GM19468 (cell line): ENCODE measurements at regions not wholly inside any gene's neighbourhood (a gene's known extent, or its start where the extent isn't known, plus 50 kb on each side); places are given as distances from the start of the nearest gene placed in this dataset.

Experiments used
- ATAC-seq: cut with Tn5 transposase; IDR thresholded peaks from one replicate; pipeline ENCODE4 v1.9.1; 2021; ENCODE audit warnings: mild to moderate bottlenecking, moderate library complexity, moderate number of reproducible peaks; ENCODE audit not compliant: unreplicated experiment; ENCODE audit errors: extremely low read depth

GRCh38 chr2:23106242-23106785 lies 278.7 kb upstream of the KLHL29 start:
- no peak for ATAC-seq

- ATAC-seq, result no peak
Measured at GRCh38 chr2:23107327-23107941, 277.5 kb upstream of the KLHL29 start.

DNA sequence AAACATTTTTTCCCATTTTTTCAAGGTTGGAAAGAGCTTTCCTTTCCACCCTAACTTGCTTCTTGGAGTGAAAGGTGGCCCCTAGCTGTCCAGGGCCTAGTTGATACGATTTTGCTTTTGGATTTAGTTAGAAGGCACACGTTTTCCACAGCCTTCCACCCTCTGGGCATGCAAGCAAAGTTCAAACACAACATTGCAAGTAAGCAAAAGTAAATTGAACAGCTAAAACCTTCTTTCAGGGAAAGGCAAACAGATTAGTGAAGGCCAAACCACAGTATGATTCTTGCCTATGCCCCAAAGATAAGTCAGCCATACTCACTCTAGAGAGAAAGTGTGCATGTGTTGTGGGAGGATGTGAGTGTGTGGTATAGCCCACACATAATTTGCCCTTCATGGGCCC lies 273.7 kb upstream of the KLHL29 start:
- ATAC-seq, result no peak

DNA sequence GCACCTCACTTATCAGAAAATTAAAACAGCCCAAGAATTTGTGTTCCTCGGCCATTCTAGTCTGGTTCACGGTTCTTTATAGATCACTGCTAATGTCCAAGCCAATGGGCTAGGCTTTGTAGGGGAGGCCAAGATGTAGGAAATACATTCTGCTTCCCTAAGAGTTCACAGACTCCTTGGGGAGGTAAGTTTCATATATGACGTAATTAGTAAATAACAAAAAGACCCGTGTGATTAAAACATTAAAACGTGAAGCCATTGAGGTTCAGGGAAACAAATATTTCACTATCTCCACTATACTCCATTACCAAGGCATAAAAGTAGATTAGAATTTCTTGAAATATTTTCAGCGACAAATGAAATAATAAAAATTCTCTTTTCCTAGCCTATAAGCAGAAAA lies 272.5 kb upstream of the KLHL29 start:
- ATAC-seq, result no peak

- no peak for ATAC-seq
Measured at GRCh38 chr2:23114299-23114698, 270.7 kb upstream of the KLHL29 start.

DNA sequence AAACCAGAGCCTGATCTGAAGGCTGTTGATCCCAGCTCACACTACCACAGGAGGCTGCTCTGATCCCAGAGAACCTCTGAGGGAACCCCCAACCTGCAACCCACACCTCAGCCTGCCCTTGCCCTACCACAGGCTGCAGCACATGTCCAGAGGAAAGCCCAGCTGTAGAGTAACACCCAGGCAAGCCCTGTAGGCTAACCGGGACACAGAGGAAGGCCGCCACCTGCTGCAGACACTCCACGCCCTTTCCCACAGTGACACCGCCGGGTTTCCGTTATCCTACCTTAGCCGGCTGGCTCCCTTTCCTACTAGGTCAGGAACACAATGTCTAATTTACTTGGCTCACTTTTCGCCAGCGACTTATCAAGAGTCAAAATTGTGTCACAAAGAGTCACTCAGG lies 266.7 kb upstream of the KLHL29 start:
- no peak for ATAC-seq

GRCh38 chr2:23118894-23119293 lies 266.1 kb upstream of the KLHL29 start:
- ATAC-seq, result no peak

DNA sequence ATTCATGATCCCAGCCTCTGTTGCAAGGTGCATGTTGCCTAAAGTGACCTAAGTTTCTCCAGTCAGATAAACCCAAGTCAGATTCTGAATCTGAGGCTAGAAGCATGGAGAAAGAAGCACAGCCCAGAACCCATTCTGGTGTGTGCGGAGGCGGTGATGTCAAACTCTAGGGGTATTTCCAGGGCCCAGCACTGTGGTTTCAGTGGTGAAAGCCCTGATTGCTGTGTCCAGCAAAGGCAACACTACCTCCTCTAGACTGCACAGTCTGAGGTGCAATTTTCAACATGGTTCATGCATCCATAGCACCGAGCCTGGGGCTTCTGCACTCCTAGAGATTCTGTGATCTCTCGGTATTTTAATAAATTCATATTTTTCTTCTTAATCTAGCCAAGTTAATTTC lies 264.8 kb upstream of the KLHL29 start:
- ATAC-seq, result no peak

DNA sequence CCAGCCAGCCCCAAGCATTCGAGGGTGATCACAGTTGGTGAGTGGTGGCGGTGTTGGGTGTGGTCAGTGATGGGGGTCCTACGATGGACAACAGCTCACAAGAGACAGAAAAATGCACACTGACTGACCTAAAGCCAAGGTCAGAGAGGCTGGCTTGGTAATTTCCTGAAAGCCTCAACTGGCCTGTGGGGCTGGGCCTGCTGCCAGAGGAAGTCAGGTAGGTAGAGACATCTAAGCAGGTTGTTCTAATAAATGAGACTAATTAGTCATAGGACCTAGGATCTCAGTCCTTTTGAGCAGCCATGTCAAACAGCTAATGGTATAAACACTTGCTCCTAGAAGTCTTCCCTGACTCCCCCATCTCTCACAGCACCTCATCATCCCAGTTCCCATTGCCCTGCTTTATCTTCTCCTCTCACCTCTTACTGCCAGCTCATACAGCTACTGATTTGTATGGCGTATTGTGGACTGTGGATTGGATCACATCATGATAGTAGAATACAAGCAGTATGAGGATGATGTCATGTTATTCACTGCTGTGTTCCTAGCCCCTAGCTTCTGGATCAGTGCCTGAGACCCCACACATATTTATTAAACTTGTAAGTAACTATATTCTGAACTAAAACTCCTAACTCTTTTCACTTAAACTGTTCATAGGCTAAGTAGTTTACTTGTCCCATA lies 262.9 kb upstream of the KLHL29 start:
- ATAC-seq, result no peak

DNA sequence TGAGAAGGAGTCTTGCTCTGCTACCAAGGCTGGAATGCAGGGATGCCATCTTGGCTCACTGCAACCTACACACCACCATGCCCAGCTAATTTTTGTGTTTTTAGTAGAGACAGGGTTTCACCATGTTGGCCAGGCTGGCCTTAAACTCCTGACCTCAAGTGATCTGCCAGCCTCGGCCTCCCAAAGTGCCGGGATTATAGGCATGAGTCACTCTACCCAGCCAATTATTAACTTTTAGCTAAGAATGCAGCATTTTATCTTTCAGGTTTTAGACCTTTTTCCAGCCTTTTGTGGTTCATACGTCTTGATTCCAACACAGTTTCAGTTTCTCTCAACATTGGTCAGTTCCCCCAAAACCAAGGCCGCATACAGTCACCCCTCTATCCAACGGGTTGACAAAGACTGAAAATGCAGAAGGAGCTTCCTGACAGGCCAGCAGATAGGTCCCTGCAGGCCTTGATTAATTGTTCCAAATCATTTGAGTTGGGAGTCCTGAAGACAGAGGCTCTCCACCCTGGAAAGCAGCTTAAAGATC lies 262.2 kb upstream of the KLHL29 start:
- ATAC-seq, result no peak

GRCh38 chr2:23123686-23124085 lies 261.3 kb upstream of the KLHL29 start:
- ATAC-seq, result no peak

DNA sequence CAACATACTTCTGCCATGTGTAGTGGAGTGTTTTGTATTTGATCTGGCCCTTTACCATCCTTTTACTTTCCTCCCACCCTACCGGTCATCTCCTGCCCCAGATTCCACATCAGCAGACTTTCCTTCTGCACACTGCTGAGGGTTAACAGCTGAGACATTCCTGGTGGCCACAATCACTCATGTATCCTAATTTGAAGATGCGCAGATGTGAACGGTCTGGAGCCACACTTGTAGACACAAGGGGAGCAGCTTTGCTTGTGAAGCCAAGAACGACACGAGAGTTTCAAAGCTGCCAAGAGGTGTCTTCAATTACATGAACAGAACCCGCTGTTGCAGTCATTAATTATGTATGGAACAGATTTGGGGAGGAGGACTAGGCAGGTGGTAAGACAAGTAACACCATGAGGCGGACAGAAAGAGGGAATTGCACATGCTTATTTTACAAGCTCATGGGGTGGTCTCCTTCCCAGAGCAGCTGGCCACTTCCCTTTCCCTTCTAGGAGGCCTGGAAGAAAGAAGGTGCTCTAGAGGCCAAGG lies 260.7 kb upstream of the KLHL29 start:
- ATAC-seq, result no peak

DNA sequence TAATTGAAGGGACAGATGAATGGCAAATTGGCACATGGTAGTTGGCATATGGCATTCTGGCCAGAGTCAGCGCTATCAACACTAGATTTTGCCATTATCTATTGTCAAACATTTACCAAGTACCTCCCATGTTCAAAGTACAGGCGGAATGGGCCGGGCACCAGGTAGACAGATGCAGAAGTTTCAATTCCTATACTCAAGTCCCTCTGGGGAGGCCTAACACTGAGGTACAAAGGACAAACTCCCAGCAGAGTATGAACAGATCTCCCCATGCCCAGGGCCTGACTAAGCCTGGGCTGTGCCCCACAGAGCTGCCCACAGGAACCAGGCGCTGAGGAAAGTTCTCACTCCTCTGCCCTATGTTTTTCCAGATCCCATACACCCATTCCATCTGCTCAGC lies 257.5 kb upstream of the KLHL29 start:
- no peak for ATAC-seq

DNA sequence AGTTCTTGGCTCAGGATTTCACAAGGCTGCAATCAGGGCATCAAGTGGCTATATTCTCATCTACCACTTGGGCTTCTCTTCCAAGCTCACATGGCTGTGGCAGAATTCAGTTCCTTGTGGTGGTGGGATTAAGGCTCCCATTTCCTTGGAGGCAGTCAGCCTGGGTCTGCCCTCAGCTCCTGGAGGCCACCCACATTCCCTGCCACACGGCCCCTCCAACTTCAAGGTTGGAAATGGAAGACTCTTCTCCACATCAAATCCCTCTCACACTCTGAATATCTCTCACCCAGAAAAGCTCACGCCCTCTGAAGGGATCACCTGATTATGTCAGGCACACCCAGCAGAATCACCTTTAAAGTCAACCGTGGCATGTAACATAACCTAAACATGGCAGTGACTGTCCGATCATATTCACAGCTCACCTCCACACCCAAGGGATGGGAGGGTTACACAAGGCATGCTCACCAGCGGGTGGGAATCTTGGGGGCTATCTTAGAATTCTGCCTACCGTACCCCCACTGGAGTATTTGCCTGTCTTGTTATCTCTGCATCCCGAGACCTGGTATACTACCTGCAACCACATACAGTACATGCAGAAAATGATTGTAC lies 256.2 kb upstream of the KLHL29 start:
- no peak for ATAC-seq

GRCh38 chr2:23131066-23131575 lies 253.9 kb upstream of the KLHL29 start:
- ATAC-seq, result no peak

GRCh38 chr2:23132000-23132399 lies 253.0 kb upstream of the KLHL29 start:
- no peak for ATAC-seq

GRCh38 chr2:23132823-23133595 lies 252.0 kb upstream of the KLHL29 start:
- no peak for ATAC-seq

DNA sequence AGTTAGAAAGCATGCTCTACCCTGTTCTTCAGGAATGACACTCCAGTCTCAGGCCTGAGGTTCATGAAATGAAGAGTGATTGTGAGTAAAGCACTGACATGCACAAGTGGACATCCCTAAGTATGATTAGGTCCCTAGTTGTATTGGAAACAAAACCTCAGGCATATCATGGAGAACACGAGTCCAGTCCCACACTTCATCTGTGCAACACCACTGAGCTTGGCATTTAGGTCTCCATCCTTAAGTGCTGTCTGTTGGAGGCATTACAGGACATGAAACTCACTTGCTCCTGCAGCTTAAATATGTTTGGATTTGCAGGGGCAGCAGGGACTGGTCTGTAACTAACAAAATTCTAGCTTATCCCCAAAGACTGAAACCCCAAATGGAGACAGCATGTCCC lies 250.3 kb upstream of the KLHL29 start:
- no peak for ATAC-seq

DNA sequence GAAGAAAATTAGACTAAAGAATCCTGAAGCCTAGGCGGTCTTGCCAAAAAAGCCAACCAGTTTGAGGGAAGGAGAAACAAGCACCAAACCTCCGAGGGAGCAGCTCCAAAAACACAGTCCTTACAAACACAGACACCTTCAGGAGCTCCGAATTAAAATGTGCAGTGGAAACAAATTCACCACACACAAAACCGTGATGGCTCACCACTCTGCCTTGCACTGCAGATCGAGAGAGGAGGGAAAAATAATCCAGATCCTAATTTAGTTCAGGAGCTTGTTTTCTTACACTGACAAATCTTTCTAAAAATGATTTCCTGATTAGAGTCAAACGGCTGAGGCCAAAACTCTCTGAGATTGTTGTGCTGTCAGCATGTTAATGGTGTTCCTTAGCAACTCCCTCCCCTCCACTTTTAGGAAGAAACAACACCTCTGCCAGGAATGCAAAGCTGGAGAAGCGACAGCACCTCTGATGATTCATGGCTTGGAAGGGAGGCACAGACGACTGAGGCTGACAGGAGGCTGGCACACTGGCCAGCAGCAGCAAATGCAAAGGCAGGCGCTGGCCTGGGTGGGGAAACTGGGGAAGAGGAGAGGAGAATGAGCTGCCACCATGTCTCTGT lies 249.4 kb upstream of the KLHL29 start:
- no peak for ATAC-seq

DNA sequence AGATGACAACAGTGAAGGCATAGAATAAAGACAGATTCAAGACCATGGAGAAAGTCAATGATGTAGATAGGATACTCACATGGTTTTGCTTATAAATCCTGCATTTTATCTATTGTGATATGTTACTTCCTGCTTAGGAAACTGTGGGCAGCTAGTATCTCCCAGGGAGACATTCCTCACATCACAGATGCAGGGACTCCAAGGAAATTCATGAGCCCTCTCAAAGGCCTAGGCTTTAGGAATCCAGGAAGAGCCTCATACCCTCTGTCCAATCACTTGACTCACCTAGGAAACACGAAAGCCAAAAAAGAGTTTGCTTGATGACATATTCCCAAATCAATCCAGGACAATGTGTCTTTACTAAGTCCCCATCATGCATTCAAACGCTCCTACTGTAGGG lies 247.8 kb upstream of the KLHL29 start:
- ATAC-seq, result no peak
